H1 (cell line): ENCODE measurements at regions not wholly inside any gene's neighbourhood (a gene's known extent, or its start where the extent isn't known, plus 50 kb on each side); places are given as distances from the start of the nearest gene placed in this dataset.

Experiments
- CTCF ChIA-PET: fragments of 300-600 bp; sonication (Branson Sonifier 250); formaldehyde crosslinking; loops from one replicate; lab custom pipeline; 2021; ENCODE audit not compliant: partially characterized antibody; lab: Charles Lee
- POLR2A ChIA-PET: fragments of 300-600 bp; sonication (Branson Sonifier 250); formaldehyde crosslinking; loops from one replicate; lab custom pipeline; 2021; ENCODE audit warnings: inconsistent platforms; ENCODE audit not compliant: partially characterized antibody; lab: Charles Lee
- DNase-seq, 2 experiments: peaks; one replicate each; pipeline versions ENCODE4 v3.0.0 to v3.0.0-alpha.2; 2010 to 2022; ENCODE audit warnings: low spot score in 2 of 2, low read depth in 1 of 2, mixed read lengths in 1 of 2
- FAIRE-seq: peaks from 2 replicates; lab custom pipeline; 2011; peaks lifted over from hg19 to GRCh38; lab: Jason Lieb, UNC
- H2AFZ ChIP-seq: 2 replicates; pipeline ENCODE4 v1.8.1; 2012; ENCODE audit warnings: low read length, inconsistent platforms
- H2AK5ac ChIP-seq: 2 replicates; pipeline ENCODE4 v1.6.1; 2013; ENCODE audit warnings: low read depth, low read length
- H2BK120ac ChIP-seq: replicated peaks from 2 replicates; pipeline ENCODE3; 2013; ENCODE audit warnings: low read depth, low read length, inconsistent platforms
- H2BK12ac ChIP-seq: 2 replicates; pipeline ENCODE4 v1.6.1; 2013; ENCODE audit warnings: low read depth, low read length
- H2BK15ac ChIP-seq: 2 replicates; pipeline ENCODE4 v1.6.1; 2013; ENCODE audit warnings: low read length
- H2BK20ac ChIP-seq: 2 replicates; pipeline ENCODE4 v1.6.1; 2013; ENCODE audit warnings: low read length
- H2BK5ac ChIP-seq: 2 replicates; pipeline ENCODE4 v1.6.1; 2013; ENCODE audit warnings: low read depth, low read length
- H3K14ac ChIP-seq: 2 replicates; pipeline ENCODE4 v1.6.1; 2013; ENCODE audit warnings: inconsistent platforms; ENCODE audit not compliant: insufficient read length
- H3K18ac ChIP-seq: 2 replicates; pipeline ENCODE4 v1.6.1; 2013; ENCODE audit warnings: low read length; ENCODE audit errors: extremely low read depth
- H3K23ac ChIP-seq: 2 replicates; pipeline ENCODE4 v1.6.1; 2013; ENCODE audit warnings: inconsistent platforms; ENCODE audit not compliant: insufficient read length
- H3K23me2 ChIP-seq: 2 replicates; pipeline ENCODE4 v1.6.1; 2013; ENCODE audit warnings: low read depth, low read length
- H3K27ac ChIP-seq: 2 replicates; pipeline ENCODE4 v1.6.1; 2011; ENCODE audit warnings: low read depth, low read length, inconsistent platforms
- H3K27me3 ChIP-seq, 4 experiments: replicated peaks in 1 of 4; 1 replicate in 1 of 4; 2 replicates in 3 of 4; pipeline versions ENCODE4 v1.6.1 to v1.8.1; 2011 to 2013; ENCODE audit warnings: low read length in 3 of 4, mild to moderate bottlenecking in 3 of 4, inconsistent platforms in 2 of 4, mixed read lengths in 2 of 4, moderate library complexity in 1 of 4; ENCODE audit not compliant: control insufficient read depth in 3 of 4, insufficient read depth in 3 of 4; ENCODE audit errors: extremely low read depth in 1 of 4
- H3K36me3 ChIP-seq, 4 experiments: 2 replicates each; pipeline versions ENCODE4 v1.6.1 to v1.8.1; 2011 to 2013; ENCODE audit warnings: mild to moderate bottlenecking in 4 of 4, low read length in 3 of 4, moderate library complexity in 2 of 4, control low read depth in 1 of 4, inconsistent platforms in 1 of 4; ENCODE audit not compliant: insufficient read depth in 4 of 4, control insufficient read depth in 2 of 4
- H3K4ac ChIP-seq: replicated peaks from 2 replicates; pipeline ENCODE3; 2013; ENCODE audit warnings: low read length, low read depth, mixed read lengths, inconsistent platforms; ENCODE audit not compliant: insufficient read length
- H3K4me1 ChIP-seq, 4 experiments: replicated peaks in 1 of 4; 1 replicate in 1 of 4; 2 replicates in 3 of 4; pipeline versions ENCODE4 v1.6.1 to v1.8.1; 2011 to 2013; ENCODE audit warnings: low read length in 3 of 4, inconsistent platforms in 2 of 4, mixed read lengths in 1 of 4; ENCODE audit not compliant: insufficient read depth in 4 of 4, control insufficient read depth in 3 of 4
- H3K4me2 ChIP-seq, 2 experiments: 2 replicates each; pipeline versions ENCODE4 v1.6.1 to v1.8.1; 2011 to 2013; ENCODE audit warnings: low read depth in 2 of 2, low read length in 2 of 2, control low read depth in 1 of 2, inconsistent platforms in 1 of 2, mild to moderate bottlenecking in 1 of 2; ENCODE audit not compliant: insufficient read depth in 1 of 2
- H3K4me3 ChIP-seq, 4 experiments: fragments of 200-600, 300-600 bp in 1 of 4; sonication (generic), shearing (Covaris generic), sonication (Bioruptor Twin) in 1 of 4; 2 replicates each; pipeline versions ENCODE4 v1.5.1 to v1.8.1; 2011 to 2016; ENCODE audit warnings: low read length in 4 of 4, low read depth in 3 of 4, control low read depth in 2 of 4, inconsistent platforms in 2 of 4, mild to moderate bottlenecking in 2 of 4, mixed read lengths in 1 of 4, moderate library complexity in 1 of 4; ENCODE audit not compliant: insufficient read depth in 2 of 4; ENCODE audit errors: extremely low read depth in 1 of 4
- H3K56ac ChIP-seq: replicated peaks from 2 replicates; pipeline ENCODE3; 2013; ENCODE audit warnings: low read depth, mild to moderate bottlenecking, mixed read lengths, low read length, inconsistent platforms; ENCODE audit not compliant: insufficient read length
- H3K79me1 ChIP-seq: 2 replicates; pipeline ENCODE4 v1.6.1; 2013; ENCODE audit warnings: low read depth, low read length, control low read depth
- H3K79me2 ChIP-seq, 2 experiments: 2 replicates each; pipeline versions ENCODE4 v1.6.1 to v1.8.1; 2012 to 2013; ENCODE audit warnings: low read length in 2 of 2, mild to moderate bottlenecking in 2 of 2, inconsistent platforms in 1 of 2; ENCODE audit not compliant: insufficient read depth in 2 of 2, control insufficient read depth in 1 of 2
- H3K9ac ChIP-seq, 4 experiments: replicated peaks in 1 of 4; 1 replicate in 1 of 4; 2 replicates in 3 of 4; pipeline versions ENCODE4 v1.6.1 to v1.8.1; 2011 to 2013; ENCODE audit warnings: low read depth in 3 of 4, low read length in 3 of 4, control low read depth in 2 of 4, mild to moderate bottlenecking in 2 of 4, moderate library complexity in 2 of 4, inconsistent platforms in 1 of 4; ENCODE audit errors: extremely low read depth in 1 of 4
- H3K9me3 ChIP-seq, 2 experiments: 2 replicates each; pipeline versions ENCODE4 v1.6.1 to v1.8.1; 2012 to 2013; ENCODE audit warnings: mild to moderate bottlenecking in 2 of 2, moderate library complexity in 2 of 2, control low read depth in 1 of 2, inconsistent platforms in 1 of 2, low read depth in 1 of 2, low read length in 1 of 2, mixed read lengths in 1 of 2; ENCODE audit not compliant: insufficient read depth in 2 of 2
- H4K20me1 ChIP-seq, 2 experiments: replicated peaks in 1 of 2; 2 replicates each; pipeline versions ENCODE3 to v1.8.1; 2011 to 2013; ENCODE audit warnings: inconsistent platforms in 2 of 2, low read length in 2 of 2, mild to moderate bottlenecking in 1 of 2; ENCODE audit not compliant: insufficient read depth in 2 of 2, control insufficient read depth in 1 of 2
- H4K5ac ChIP-seq: 2 replicates; pipeline ENCODE4 v1.6.1; 2013; ENCODE audit warnings: low read length, low read depth, mixed read lengths, inconsistent platforms; ENCODE audit not compliant: insufficient read length
- H4K8ac ChIP-seq: 2 replicates; pipeline ENCODE4 v1.8.0; 2013; ENCODE audit warnings: mild to moderate bottlenecking, moderate library complexity, low read length, inconsistent platforms; ENCODE audit not compliant: insufficient read depth; ENCODE audit errors: extremely low read depth
- H4K91ac ChIP-seq: replicated peaks from 2 replicates; pipeline ENCODE3; 2013; ENCODE audit warnings: low read length, mixed read lengths, inconsistent platforms; ENCODE audit not compliant: insufficient read length
- ATF2 ChIP-seq: IDR thresholded peaks from 2 replicates; pipeline ENCODE4 v1.6.1; 2012; ENCODE audit warnings: low read length, inconsistent platforms
- GABPA ChIP-seq: IDR thresholded peaks from 2 replicates; pipeline ENCODE4 v1.6.1; 2011; ENCODE audit warnings: mild to moderate bottlenecking, low read length, moderate library complexity, borderline replicate concordance; ENCODE audit not compliant: insufficient read depth
- POLR2A ChIP-seq, 2 experiments: IDR thresholded peaks; 1 replicate in 1 of 2; 2 replicates in 1 of 2; pipeline ENCODE4 v1.6.1; 2011; ENCODE audit warnings: low read depth in 2 of 2, low read length in 2 of 2, mild to moderate bottlenecking in 2 of 2; ENCODE audit errors: control extremely low read depth in 1 of 2
- POLR2AphosphoS5 ChIP-seq: IDR thresholded peaks from 2 replicates; pipeline ENCODE4 v1.6.1; 2011; ENCODE audit warnings: low read depth, low read length
- SIX5 ChIP-seq: IDR thresholded peaks from 2 replicates; pipeline ENCODE4 v1.6.1; 2011; ENCODE audit warnings: mild to moderate bottlenecking, low read depth, low read length
- TAF7 ChIP-seq: optimal IDR thresholded peaks from 2 replicates; pipeline ENCODE3; 2011; ENCODE audit warnings: low read depth, mild to moderate bottlenecking, inconsistent platforms, low read length, moderate library complexity, borderline replicate concordance
- WGBS, 2 experiments: shearing (Covaris generic) in 1 of 2; methylation state at CpG; one replicate each; pipeline versions ENCODE4 v1.1.6 to v1.1.7; 2013 to 2015; ENCODE audit warnings: low lambda C conversion rate in 2 of 2, mixed read lengths in 2 of 2, inconsistent platforms in 1 of 2, low coverage in 1 of 2, missing lambda C conversion rate in 1 of 2; ENCODE audit not compliant: insufficient replicate concordance in 2 of 2, insufficient coverage in 1 of 2, insufficient read length in 1 of 2; ENCODE audit errors: extremely low coverage in 1 of 2, missing lambda C conversion rate in 1 of 2; 5-methylcytosine and 5-hydroxymethylcytosine counted together

GRCh38 chr2:217618744-217619143 lies 384.1 kb downstream of the TNS1 start:
- H3K27me3 ChIP-seq: no peaks in the 10 kb centered on the region; a peak in 1 of 7 replicates
- no peak for DNase-seq
- no peak overlapping the region for H2AFZ ChIP-seq
- H2AK5ac ChIP-seq: no peak overlapping the region
- no peak overlapping the region for H3K4me2 ChIP-seq
- no peaks in the 10 kb centered on the region for H3K79me1 ChIP-seq
- H3K23ac ChIP-seq: no peak overlapping the region
- H2BK120ac ChIP-seq: no peak overlapping the region
- no peak overlapping the region for H3K27ac ChIP-seq
- CTCF ChIA-PET: interaction anchor here (1.4 to 2.3 kb wide), 2 partner anchors 32 to 93 kb away, joined by 3 to 9 read pairs; no protein-coding TSS in a partner anchor
- no peak overlapping the region for H4K8ac ChIP-seq
- no peaks in the 10 kb centered on the region for H3K9me3 ChIP-seq
- H3K9ac ChIP-seq: no peak overlapping the region
- H3K56ac ChIP-seq: no peak overlapping the region
- H4K5ac ChIP-seq: no peak overlapping the region
- no peak overlapping the region for H2BK12ac ChIP-seq
- POLR2A ChIA-PET: interaction anchor here (1.2 kb wide), 1 partner anchor 96 kb away, joined by 3 read pairs; no protein-coding TSS in a partner anchor
- no peak overlapping the region for H2BK5ac ChIP-seq
- H2BK15ac ChIP-seq: no peak overlapping the region
- H4K91ac ChIP-seq: no peak overlapping the region
- H3K18ac ChIP-seq: no peak overlapping the region
- no peaks in the 10 kb centered on the region for H3K79me2 ChIP-seq
- H3K4ac ChIP-seq: no peak overlapping the region
- no peak for FAIRE-seq
- peaks cover 3 to 14% (median 11%) of the 10 kb centered on the region in 4 experiments; a peak in 5 of 7 replicates for H3K4me1 ChIP-seq
- H3K36me3 ChIP-seq: no peaks in the 10 kb centered on the region
- H3K4me3 ChIP-seq: no peak overlapping the region
- H3K23me2 ChIP-seq: no peaks in the 10 kb centered on the region
- no peaks in the 10 kb centered on the region for H4K20me1 ChIP-seq
- 90% methylated on average over 2 of the region's 2 CpGs; no CpG with 5 or more reads in 1 of the 2 experiments for WGBS, 2 experiments
- no peak overlapping the region for H3K14ac ChIP-seq
- H2BK20ac ChIP-seq: no peak overlapping the region
- no peak for TF ChIP-seq TAF7
- TF ChIP-seq SIX5: no peak
- TF ChIP-seq POLR2AphosphoS5: no peak
- no peak for TF ChIP-seq ATF2
- no peak for TF ChIP-seq POLR2A (IDR thresholded peaks at IDR 0.05; ENCODE audit: control extremely low read depth in 1 of 2, low read depth in 2 of 2, low read length in 2 of 2)
- TF ChIP-seq GABPA: no peak
